K562 (cell line): ENCODE measurements at regions not wholly inside any gene's neighbourhood (a gene's known extent, or its start where the extent isn't known, plus 50 kb on each side); places are given as distances from the start of the nearest gene placed in this dataset.

Experiments used
- ATAC-seq: fragments of 200-7000 bp; cut with Tn5 transposase; 3 replicates; pipeline ENCODE4 v1.9.1; 2020; ENCODE audit warnings: moderate library complexity
- BruUV-seq: library from RNA; stranded (reverse); fragments of 400-500 nt; replicated peaks from 2 replicates; lab custom pipeline; 2021; lab: Mats Ljungman, UMichigan
- CTCF ChIA-PET: fragments of 300-600 bp; formaldehyde crosslinking; extraction: SDS; loops from one replicate; lab custom pipeline; 2021; ENCODE audit warnings: low intra/inter-chr PET ratio; lab: Yijun Ruan, JAX
- POLR2A ChIA-PET: fragments of 300-600, 350-650 bp; sonication (Branson Sonifier 250); formaldehyde crosslinking; extraction: SDS; loops from one replicate; lab custom pipeline; 2021; ENCODE audit warnings: antibody characterized with exemption, inconsistent platforms; lab: Yijun Ruan, JAX
- DNase-seq, 4 experiments: peaks; one replicate each; pipeline versions ENCODE4 v3.0.0 to v3.0.0-alpha.2; 2011 to 2018; ENCODE audit warnings: low spot score in 3 of 4, mixed read lengths in 3 of 4; ENCODE audit errors: extremely low read depth in 1 of 4
- FAIRE-seq: peaks from 2 replicates; lab custom pipeline; 2011; peaks lifted over from hg19 to GRCh38; lab: Jason Lieb, UNC
- H2AFZ ChIP-seq: 2 replicates; pipeline ENCODE4 v1.6.0; 2011; ENCODE audit warnings: low read depth, low read length, control low read depth, inconsistent platforms
- H3K27ac ChIP-seq: fragments of 200-600 bp; 3 replicates; pipeline ENCODE4 v1.8.0; 2011; ENCODE audit warnings: low read depth, mild to moderate bottlenecking, control low read depth, inconsistent platforms, low read length, moderate library complexity, mixed read lengths; ENCODE audit errors: extremely low read depth
- H3K27me3 ChIP-seq, 2 experiments: fragments of 300-600 bp in 1 of 2; 2 replicates in 1 of 2; 3 replicates in 1 of 2; pipeline versions ENCODE4 v1.6.0 to v1.8.0; 2011; ENCODE audit warnings: inconsistent platforms in 2 of 2, low read length in 2 of 2, mild to moderate bottlenecking in 1 of 2, mixed read lengths in 1 of 2, moderate library complexity in 1 of 2; ENCODE audit not compliant: control insufficient read depth in 2 of 2, insufficient read depth in 2 of 2
- H3K36me3 ChIP-seq: fragments of 300-600 bp; 3 replicates; pipeline ENCODE4 v1.8.0; 2011; ENCODE audit warnings: mild to moderate bottlenecking, low read length, inconsistent platforms; ENCODE audit not compliant: control insufficient read depth, insufficient read depth
- H3K4me1 ChIP-seq, 2 experiments: fragments of 200-600 bp in 1 of 2; replicated peaks in 1 of 2; 2 replicates in 1 of 2; 3 replicates in 1 of 2; pipeline versions ENCODE4 v1.5.1 to v1.8.0; 2011; ENCODE audit warnings: inconsistent platforms in 2 of 2, low read length in 2 of 2, mild to moderate bottlenecking in 1 of 2, mixed read lengths in 1 of 2, moderate library complexity in 1 of 2; ENCODE audit not compliant: control insufficient read depth in 2 of 2, insufficient read depth in 2 of 2
- H3K4me2 ChIP-seq: 2 replicates; pipeline ENCODE4 v1.6.1; 2011; ENCODE audit warnings: low read length, control low read depth, inconsistent platforms, mixed read lengths; ENCODE audit not compliant: insufficient read depth
- H3K4me3 ChIP-seq: fragments of 200-600 bp; sonication (generic), shearing (Covaris generic); 2 replicates; pipeline ENCODE4 v1.5.1; 2016; ENCODE audit warnings: control low read depth, inconsistent platforms
- H3K79me2 ChIP-seq: fragments of 200-600 bp; 3 replicates; pipeline ENCODE4 v1.8.0; 2011; ENCODE audit warnings: low read length, inconsistent platforms; ENCODE audit not compliant: control insufficient read depth, insufficient read depth
- H3K9ac ChIP-seq, 2 experiments: 2 replicates each; pipeline versions ENCODE4 v1.6.0 to v1.6.1; 2011; ENCODE audit warnings: low read depth in 2 of 2, low read length in 2 of 2, control low read depth in 1 of 2, inconsistent platforms in 1 of 2, mild to moderate bottlenecking in 1 of 2, mixed read lengths in 1 of 2; ENCODE audit not compliant: insufficient read depth in 1 of 2
- H3K9me1 ChIP-seq: one replicate; pipeline ENCODE4 v1.6.0; 2011; ENCODE audit warnings: inconsistent platforms, mild to moderate bottlenecking, low read length, moderate library complexity; ENCODE audit not compliant: control insufficient read depth, insufficient read depth
- H3K9me3 ChIP-seq: replicated peaks from 2 replicates; pipeline ENCODE4 v1.5.1; 2011; ENCODE audit warnings: low read depth, low read length, inconsistent platforms; ENCODE audit not compliant: control insufficient read depth, insufficient read depth
- H4K20me1 ChIP-seq: replicated peaks from 2 replicates; pipeline ENCODE4 v1.6.1; 2011; ENCODE audit warnings: low read length, inconsistent platforms, mixed read lengths; ENCODE audit not compliant: control insufficient read depth, insufficient read depth
- CBFB ChIP-seq: sonication (generic); formaldehyde crosslinking; IDR thresholded peaks from 2 replicates; pipeline ENCODE4 v1.4.0; 2020; ENCODE audit warnings: mild to moderate bottlenecking, missing genetic modification reagents
- CEBPG ChIP-seq, 3 experiments: fragments of 200-800 bp in 1 of 3; sonication (Bioruptor generic) in 1 of 3; sonication (generic) in 1 of 3; formaldehyde crosslinking in 1 of 3; IDR thresholded peaks in 2 of 3; conservative IDR thresholded peaks in 1 of 3; 2 replicates each; pipeline versions ENCODE4 v1.6.1 to v1.8.0; 2016 to 2022; ENCODE audit warnings: missing compliant biosample characterization in 2 of 3, missing genetic modification characterization in 2 of 3, mild to moderate bottlenecking in 1 of 3, missing genetic modification reagents in 1 of 3
- FOXA3 ChIP-seq, 2 experiments: fragments of 450-650 bp in 1 of 2; sonication (generic) in 1 of 2; formaldehyde crosslinking; IDR thresholded peaks in 1 of 2; conservative IDR thresholded peaks in 1 of 2; 2 replicates each; pipeline versions ENCODE4 v1.4.0 to v1.8.0; 2020 to 2022; ENCODE audit warnings: mild to moderate bottlenecking in 2 of 2, missing genetic modification reagents in 1 of 2
- HDAC6 ChIP-seq: IDR thresholded peaks from 2 replicates; pipeline ENCODE4 v1.6.1; 2012; ENCODE audit warnings: low read depth, mild to moderate bottlenecking, control low read depth, inconsistent platforms, low read length, moderate library complexity
- HDAC8 ChIP-seq: fragments of 450-650 bp; IDR thresholded peaks from 2 replicates; pipeline ENCODE4 v1.6.1; 2016; ENCODE audit warnings: mild to moderate bottlenecking, missing genetic modification characterization, moderate library complexity, missing compliant biosample characterization
- HMG20B ChIP-seq: fragments of 250-450 bp; sonication (Bioruptor Pico); IDR thresholded peaks from 2 replicates; pipeline ENCODE4 v1.5.0; 2021; ENCODE audit warnings: mild to moderate bottlenecking
- PRPF4 ChIP-seq: fragments of 200-400 bp; formaldehyde crosslinking; IDR thresholded peaks from one replicate; pipeline ENCODE4 v1.6.1; 2017; ENCODE audit warnings: low read length, low read depth, mild to moderate bottlenecking; ENCODE audit not compliant: insufficient read depth, poor library complexity, severe bottlenecking
- ZNF347 ChIP-seq: fragments of 450-650 bp; formaldehyde crosslinking; IDR thresholded peaks from 2 replicates; pipeline ENCODE4 v1.4.0; 2020; ENCODE audit warnings: low read depth, mild to moderate bottlenecking, moderate library complexity
- ZNF707 ChIP-seq: fragments of 250-450 bp; sonication (Bioruptor Pico); conservative IDR thresholded peaks from 2 replicates; pipeline ENCODE4 v1.8.0; 2022; ENCODE audit warnings: inconsistent platforms, mild to moderate bottlenecking, moderate library complexity
- WGBS: fragments of 100-300 bp; shearing (Covaris generic); methylation state at CpG from one replicate; pipeline ENCODE4 v1.1.6; 2016; ENCODE audit warnings: low coverage, mixed read lengths; ENCODE audit not compliant: insufficient coverage; ENCODE audit errors: missing lambda C conversion rate; 5-methylcytosine and 5-hydroxymethylcytosine counted together
- in situ Hi-C: fragments of 300-500 bp; cut with MboI; formaldehyde crosslinking; loops from 4 replicates; pipeline ENCODE4 v1.15.0; 2018; ENCODE audit warnings: inconsistent platforms, mixed read lengths
- intact Hi-C: fragments of 100-400 bp; cut with micrococcal nuclease; formaldehyde crosslinking; loops from 2 replicates; pipeline ENCODE4 v1.14.2; 2022
- TF ChIP-seq, protein P1 (sequence below): sonication (generic); formaldehyde crosslinking; IDR thresholded peaks from 2 replicates; pipeline ENCODE4 v1.8.1; 2022; ENCODE audit warnings: missing genetic modification reagents
- TF ChIP-seq, protein P2 (sequence below): fragments of 450-650 bp; formaldehyde crosslinking; IDR thresholded peaks from 2 replicates; pipeline ENCODE4 v1.4.0; 2020; ENCODE audit warnings: mild to moderate bottlenecking, moderate library complexity
- TF ChIP-seq, protein P3 (sequence below): sonication (generic); formaldehyde crosslinking; IDR thresholded peaks from 2 replicates; pipeline ENCODE4 v1.8.0; 2023; ENCODE audit warnings: mild to moderate bottlenecking, missing genetic modification reagents
- TF ChIP-seq, protein P4 (sequence below): fragments of 250-450 bp; sonication (Bioruptor Pico); IDR thresholded peaks from 2 replicates; pipeline ENCODE4 v1.5.0; 2021

DNA sequence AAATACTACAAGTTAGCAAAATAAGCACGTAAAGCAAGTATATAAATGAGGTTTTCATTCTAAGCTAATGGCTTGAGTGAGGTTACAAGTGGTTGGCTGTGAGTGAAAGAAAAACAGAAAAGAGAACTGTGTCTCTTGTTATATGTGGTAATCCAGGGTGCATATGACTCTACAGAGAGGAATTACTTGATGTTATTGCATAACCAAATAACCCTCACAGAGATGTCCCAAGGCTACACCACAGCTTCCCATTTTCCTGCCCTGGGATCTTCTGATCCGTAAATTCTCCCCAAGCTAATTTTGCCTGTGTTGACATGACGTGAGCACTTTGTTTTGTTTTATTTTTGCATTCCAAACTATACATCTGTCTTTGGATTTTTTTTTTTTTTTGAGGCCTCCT is 470.0 kb upstream of the INTU start:
- ATAC-seq, result no peak
- Histone ChIP-seq H3K4me1 (no peaks in the 10 kb centered on the region), H3K27me3 (no peaks in the 10 kb centered on the region), H3K9me1 (no peaks in the 10 kb centered on the region), H3K36me3 (no peaks in the 10 kb centered on the region), H3K9ac (no peak overlapping the region), H3K9me3 (0 out of 2 replicates have a peak, but pooled peaks cover 2% of the 10 kb centered on the region), H3K79me2 (no peaks in the 10 kb centered on the region), H3K4me3 (no peak overlapping the region), H3K4me2 (no peak overlapping the region), H3K27ac (no peak overlapping the region), H2AFZ (no peak overlapping the region), H4K20me1 (no peaks in the 10 kb centered on the region)
- CTCF ChIA-PET, result no interaction called here
- POLR2A ChIA-PET, result interaction anchor here (0.9 kb wide), 1 partner anchor 11 kb away, joined by 4 read pairs; no protein-coding TSS in a partner anchor
- no peak for TF ChIP-seq ZNF347 (CRISPR knock-in tag)
- no peak for TF ChIP-seq FOXA3 (CRISPR knock-in tag; conservative IDR thresholded peaks at IDR 0.05 in 1 of 2, IDR thresholded peaks at IDR 0.05 in 1 of 2)
- no peak for TF ChIP-seq HMG20B (CRISPR knock-in tag)
- TF ChIP-seq CEBPG (CRISPR knock-in tag; IDR thresholded peaks at IDR 0.05), result no peak
- no peak for TF ChIP-seq CEBPG (tag; conservative IDR thresholded peaks at IDR 0.05 in 1 of 2, IDR thresholded peaks at IDR 0.05 in 1 of 2)
- TF ChIP-seq, protein P1, sequence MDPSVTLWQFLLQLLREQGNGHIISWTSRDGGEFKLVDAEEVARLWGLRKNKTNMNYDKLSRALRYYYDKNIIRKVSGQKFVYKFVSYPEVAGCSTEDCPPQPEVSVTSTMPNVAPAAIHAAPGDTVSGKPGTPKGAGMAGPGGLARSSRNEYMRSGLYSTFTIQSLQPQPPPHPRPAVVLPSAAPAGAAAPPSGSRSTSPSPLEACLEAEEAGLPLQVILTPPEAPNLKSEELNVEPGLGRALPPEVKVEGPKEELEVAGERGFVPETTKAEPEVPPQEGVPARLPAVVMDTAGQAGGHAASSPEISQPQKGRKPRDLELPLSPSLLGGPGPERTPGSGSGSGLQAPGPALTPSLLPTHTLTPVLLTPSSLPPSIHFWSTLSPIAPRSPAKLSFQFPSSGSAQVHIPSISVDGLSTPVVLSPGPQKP (CRISPR knock-in tag), result no peak
- TF ChIP-seq, protein P2, sequence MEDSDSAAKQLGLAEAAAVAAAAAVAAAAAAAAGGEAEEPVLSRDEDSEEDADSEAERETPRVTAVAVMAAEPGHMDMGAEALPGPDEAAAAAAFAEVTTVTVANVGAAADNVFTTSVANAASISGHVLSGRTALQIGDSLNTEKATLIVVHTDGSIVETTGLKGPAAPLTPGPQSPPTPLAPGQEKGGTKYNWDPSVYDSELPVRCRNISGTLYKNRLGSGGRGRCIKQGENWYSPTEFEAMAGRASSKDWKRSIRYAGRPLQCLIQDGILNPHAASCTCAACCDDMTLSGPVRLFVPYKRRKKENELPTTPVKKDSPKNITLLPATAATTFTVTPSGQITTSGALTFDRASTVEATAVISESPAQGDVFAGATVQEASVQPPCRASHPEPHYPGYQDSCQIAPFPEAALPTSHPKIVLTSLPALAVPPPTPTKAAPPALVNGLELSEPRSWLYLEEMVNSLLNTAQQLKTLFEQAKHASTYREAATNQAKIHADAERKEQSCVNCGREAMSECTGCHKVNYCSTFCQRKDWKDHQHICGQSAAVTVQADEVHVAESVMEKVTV (CRISPR knock-in tag), result no peak
- TF ChIP-seq, protein P3, sequence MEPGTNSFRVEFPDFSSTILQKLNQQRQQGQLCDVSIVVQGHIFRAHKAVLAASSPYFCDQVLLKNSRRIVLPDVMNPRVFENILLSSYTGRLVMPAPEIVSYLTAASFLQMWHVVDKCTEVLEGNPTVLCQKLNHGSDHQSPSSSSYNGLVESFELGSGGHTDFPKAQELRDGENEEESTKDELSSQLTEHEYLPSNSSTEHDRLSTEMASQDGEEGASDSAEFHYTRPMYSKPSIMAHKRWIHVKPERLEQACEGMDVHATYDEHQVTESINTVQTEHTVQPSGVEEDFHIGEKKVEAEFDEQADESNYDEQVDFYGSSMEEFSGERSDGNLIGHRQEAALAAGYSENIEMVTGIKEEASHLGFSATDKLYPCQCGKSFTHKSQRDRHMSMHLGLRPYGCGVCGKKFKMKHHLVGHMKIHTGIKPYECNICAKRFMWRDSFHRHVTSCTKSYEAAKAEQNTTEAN (CRISPR knock-in tag), result no peak
- TF ChIP-seq HDAC6, result no peak
- TF ChIP-seq, protein P4, sequence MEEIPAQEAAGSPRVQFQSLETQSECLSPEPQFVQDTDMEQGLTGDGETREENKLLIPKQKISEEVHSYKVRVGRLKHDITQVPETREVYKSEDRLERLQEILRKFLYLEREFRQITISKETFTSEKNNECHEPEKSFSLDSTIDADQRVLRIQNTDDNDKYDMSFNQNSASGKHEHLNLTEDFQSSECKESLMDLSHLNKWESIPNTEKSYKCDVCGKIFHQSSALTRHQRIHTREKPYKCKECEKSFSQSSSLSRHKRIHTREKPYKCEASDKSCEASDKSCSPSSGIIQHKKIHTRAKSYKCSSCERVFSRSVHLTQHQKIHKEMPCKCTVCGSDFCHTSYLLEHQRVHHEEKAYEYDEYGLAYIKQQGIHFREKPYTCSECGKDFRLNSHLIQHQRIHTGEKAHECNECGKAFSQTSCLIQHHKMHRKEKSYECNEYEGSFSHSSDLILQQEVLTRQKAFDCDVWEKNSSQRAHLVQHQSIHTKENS (CRISPR knock-in tag), result no peak
- no peak for TF ChIP-seq HDAC8 (tag)
- TF ChIP-seq CBFB, result no peak
- TF ChIP-seq ZNF707, result no peak
- no peak for TF ChIP-seq PRPF4
- no peak for FAIRE-seq
- in situ Hi-C loops (no loop called here), intact Hi-C loops (no loop called here)
- BruUV-seq, result no TSS peak
- DNase-seq, result no peak
- 4% methylated on average over 3 of the region's 3 CpGs for whole genome bisulfite sequencing
